Astrocyte (in vitro differentiated cells and primary cell): ENCODE measurements at regions not wholly inside any gene's neighbourhood (a gene's known extent, or its start where the extent isn't known, plus 50 kb on each side); places are given as distances from the start of the nearest gene placed in this dataset.

Experiments
- DNase-seq: peaks from one replicate; pipeline ENCODE4 v3.0.0-alpha.2; 2010; ENCODE audit warnings: low read depth
- FAIRE-seq: peaks from 2 replicates; lab custom pipeline; 2011; peaks lifted over from hg19 to GRCh38; lab: Jason Lieb, UNC
- H2AFZ ChIP-seq: 2 replicates; pipeline ENCODE4 v1.6.0; 2012; ENCODE audit warnings: low read depth, low read length, inconsistent platforms
- H3K27ac ChIP-seq: 2 replicates; pipeline ENCODE4 v1.5.1; 2011; ENCODE audit warnings: low read depth, low read length, inconsistent platforms
- H3K27me3 ChIP-seq: 2 replicates; pipeline ENCODE4 v1.6.0; 2011; ENCODE audit warnings: low read length, inconsistent platforms; ENCODE audit not compliant: insufficient read depth
- H3K36me3 ChIP-seq: 2 replicates; pipeline ENCODE4 v1.5.1; 2011; ENCODE audit warnings: low read length, inconsistent platforms; ENCODE audit not compliant: insufficient read depth
- H3K4me1 ChIP-seq: 2 replicates; pipeline ENCODE4 v1.5.1; 2011; ENCODE audit warnings: low read length, inconsistent platforms; ENCODE audit not compliant: insufficient read depth
- H3K4me2 ChIP-seq: 2 replicates; pipeline ENCODE4 v1.6.0; 2012; ENCODE audit warnings: low read length, inconsistent platforms
- H3K4me3 ChIP-seq: 2 replicates; pipeline ENCODE4 v1.5.1; 2011; ENCODE audit warnings: low read depth, mild to moderate bottlenecking, low read length, inconsistent platforms; ENCODE audit not compliant: insufficient read depth
- H3K79me2 ChIP-seq: 2 replicates; pipeline ENCODE4 v1.6.0; 2012; ENCODE audit warnings: mild to moderate bottlenecking, low read length, inconsistent platforms; ENCODE audit not compliant: insufficient read depth
- H3K9ac ChIP-seq: 2 replicates; pipeline ENCODE4 v1.6.0; 2012; ENCODE audit warnings: mild to moderate bottlenecking, low read length, inconsistent platforms
- H3K9me3 ChIP-seq: 2 replicates; pipeline ENCODE4 v1.5.1; 2012; ENCODE audit warnings: low read depth, mild to moderate bottlenecking, low read length, inconsistent platforms; ENCODE audit not compliant: insufficient read depth
- H4K20me1 ChIP-seq: 2 replicates; pipeline ENCODE4 v1.6.0; 2012; ENCODE audit warnings: low read length, inconsistent platforms; ENCODE audit not compliant: insufficient read depth
- H3K27ac Mint-ChIP-seq: one replicate; pipeline ENCODE4 v1.8.0; 2021; ENCODE audit warnings: mild to moderate bottlenecking, mixed read lengths; ENCODE audit not compliant: unreplicated experiment
- H3K27me3 Mint-ChIP-seq: one replicate; pipeline ENCODE4 v1.8.0; 2021; ENCODE audit warnings: low read depth, mixed read lengths; ENCODE audit not compliant: unreplicated experiment
- H3K36me3 Mint-ChIP-seq: one replicate; pipeline ENCODE4 v1.8.0; 2021; ENCODE audit warnings: low read depth, mixed read lengths; ENCODE audit not compliant: unreplicated experiment
- H3K4me1 Mint-ChIP-seq: one replicate; pipeline ENCODE4 v1.8.0; 2021; ENCODE audit warnings: low read depth, mixed read lengths; ENCODE audit not compliant: unreplicated experiment
- H3K4me3 Mint-ChIP-seq: one replicate; pipeline ENCODE4 v1.8.0; 2021; ENCODE audit warnings: mild to moderate bottlenecking, moderate library complexity, mixed read lengths; ENCODE audit not compliant: unreplicated experiment
- H3K9me3 Mint-ChIP-seq: one replicate; pipeline ENCODE4 v1.8.0; 2021; ENCODE audit warnings: mild to moderate bottlenecking, mixed read lengths; ENCODE audit not compliant: unreplicated experiment
- CTCF ChIP-seq: IDR thresholded peaks from 2 replicates; pipeline ENCODE4 v1.5.1; 2011; ENCODE audit warnings: low read depth, mild to moderate bottlenecking, inconsistent platforms, low read length, moderate library complexity; ENCODE audit not compliant: insufficient read depth
- EZH2 ChIP-seq: IDR thresholded peaks from 2 replicates; pipeline ENCODE4 v1.6.1; 2012; ENCODE audit warnings: mild to moderate bottlenecking, low read length, inconsistent platforms; ENCODE audit not compliant: insufficient read depth

GRCh38 chr4:64539234-64539849 is 130.1 kb upstream of the TECRL start:
- H4K20me1 ChIP-seq, result no peaks in the 10 kb centered on the region

DNA sequence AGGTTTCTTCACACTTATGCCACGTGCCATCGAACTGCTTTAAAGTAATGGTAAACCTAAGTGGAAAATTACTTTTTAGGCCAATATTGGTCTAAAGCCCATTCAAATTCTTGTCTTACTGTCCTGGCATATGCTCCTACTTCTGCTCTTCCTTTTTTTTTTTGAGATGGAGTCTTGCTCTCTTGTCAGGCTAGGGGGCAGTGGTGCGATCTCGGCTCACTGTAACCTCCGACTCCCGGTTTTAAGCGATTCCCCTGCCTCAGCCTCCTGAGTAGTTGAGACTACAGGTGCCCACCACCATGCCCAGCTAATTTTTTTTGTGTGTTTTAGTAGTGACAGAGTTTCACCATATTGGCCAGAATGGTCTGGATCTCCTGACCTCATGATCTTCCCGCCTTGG is 129.0 kb upstream of the TECRL start:
- Histone ChIP-seq H3K27ac (no peak overlapping the region), H3K4me1 (no peaks in the 10 kb centered on the region), H3K36me3 (no peaks in the 10 kb centered on the region), H2AFZ (no peak overlapping the region), H3K4me3 (no peak overlapping the region), H3K27me3 (no peaks in the 10 kb centered on the region), H3K79me2 (no peaks in the 10 kb centered on the region), H4K20me1 (no peaks in the 10 kb centered on the region), H3K9me3 (no peaks in the 10 kb centered on the region), H3K9ac (no peak overlapping the region), H3K4me2 (no peak overlapping the region)
- Mint-ChIP-seq H3K4me1 (no peaks in the 10 kb centered on the region), H3K27me3 (no peaks in the 10 kb centered on the region), H3K27ac (no peak overlapping the region), H3K36me3 (no peaks in the 10 kb centered on the region), H3K4me3 (no peak overlapping the region), H3K9me3 (no peaks in the 10 kb centered on the region)
- FAIRE-seq (no peak), DNase-seq (no peak)
- TF ChIP-seq CTCF (no peak), EZH2 (no peak)

More at GRCh38 chr4:64539234-64539849, 130.1 kb upstream of the TECRL start:
- DNase-seq, result peak; percentile 31
- TF ChIP-seq CTCF (peak; percentile 92), EZH2 (no peak)
- H3K9me3 ChIP-seq, result no peaks in the 10 kb centered on the region
- H3K36me3 ChIP-seq, result no peaks in the 10 kb centered on the region
- no peaks in the 10 kb centered on the region for H3K79me2 ChIP-seq
- no peak overlapping the region for H2AFZ ChIP-seq
- no peak for FAIRE-seq
- no peaks in the 10 kb centered on the region for H3K27me3 Mint-ChIP-seq
- H3K9me3 Mint-ChIP-seq, result no peaks in the 10 kb centered on the region
- H3K9ac ChIP-seq, result no peak overlapping the region
- H3K4me1 Mint-ChIP-seq, result no peaks in the 10 kb centered on the region
- H3K4me3 ChIP-seq, result no peak overlapping the region
- no peaks in the 10 kb centered on the region for H3K27me3 ChIP-seq
- no peaks in the 10 kb centered on the region for H3K4me1 ChIP-seq
- H3K27ac ChIP-seq, result no peak overlapping the region
- no peaks in the 10 kb centered on the region for H3K36me3 Mint-ChIP-seq
- H3K4me3 Mint-ChIP-seq, result no peak overlapping the region
- no peak overlapping the region for H3K4me2 ChIP-seq
- no peak overlapping the region for H3K27ac Mint-ChIP-seq

DNA sequence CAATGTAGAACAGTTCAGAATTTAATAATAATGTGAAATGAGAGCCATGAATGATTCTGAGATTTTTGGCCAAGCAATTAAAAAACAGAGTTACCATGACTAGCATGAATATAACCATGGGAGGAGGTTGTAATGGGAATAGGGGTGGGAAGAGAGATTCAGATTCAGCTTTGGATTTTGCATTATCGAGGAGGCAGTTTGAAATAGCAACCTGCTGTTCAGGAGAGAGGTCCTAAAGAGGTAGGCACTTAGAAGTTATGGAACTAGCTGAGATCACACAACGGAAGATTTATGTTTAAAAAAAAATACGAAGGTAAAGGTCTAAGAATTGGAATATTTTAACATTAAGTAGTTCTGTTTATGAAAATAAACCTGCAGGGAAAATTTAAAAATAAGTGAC is 124.4 kb upstream of the TECRL start:
- no peaks in the 10 kb centered on the region for H3K9me3 Mint-ChIP-seq
- FAIRE-seq (no peak), DNase-seq (no peak)
- no peak overlapping the region for H2AFZ ChIP-seq
- no peak overlapping the region for H3K9ac ChIP-seq
- no peak overlapping the region for H3K4me2 ChIP-seq
- no peak overlapping the region for H3K27ac ChIP-seq
- TF ChIP-seq CTCF, result no peak
- TF ChIP-seq EZH2, result no peak
- H3K27ac Mint-ChIP-seq, result no peak overlapping the region
- no peak overlapping the region for H3K4me3 Mint-ChIP-seq
- no peaks in the 10 kb centered on the region for H3K4me1 ChIP-seq
- no peaks in the 10 kb centered on the region for H3K9me3 ChIP-seq
- H3K27me3 ChIP-seq, result no peaks in the 10 kb centered on the region
- H4K20me1 ChIP-seq, result no peaks in the 10 kb centered on the region
- no peaks in the 10 kb centered on the region for H3K4me1 Mint-ChIP-seq
- H3K4me3 ChIP-seq, result no peak overlapping the region
- no peaks in the 10 kb centered on the region for H3K36me3 ChIP-seq
- no peaks in the 10 kb centered on the region for H3K27me3 Mint-ChIP-seq
- H3K79me2 ChIP-seq, result no peaks in the 10 kb centered on the region
- H3K36me3 Mint-ChIP-seq, result no peaks in the 10 kb centered on the region
